GM12878 (cell line): ENCODE measurements at regions not wholly inside any gene's neighbourhood (a gene's known extent, or its start where the extent isn't known, plus 50 kb on each side); places are given as distances from the start of the nearest gene placed in this dataset.

ENCODE experiments used
- ATAC-seq: fragments of 200-7000 bp; cut with Tn5 transposase; 3 replicates; pipeline ENCODE4 v1.9.1; 2020; ENCODE audit warnings: mild to moderate bottlenecking, moderate library complexity
- BruUV-seq: library from RNA; stranded (reverse); fragments of 400-500 nt; replicated peaks from 2 replicates; lab custom pipeline; 2021; lab: Mats Ljungman, UMichigan
- CTCF ChIA-PET: fragments of 300-600 bp; sonication (Branson Sonifier 250); formaldehyde crosslinking; extraction: SDS; loops from one replicate; lab custom pipeline; 2021; ENCODE audit warnings: inconsistent platforms; lab: Yijun Ruan, JAX
- POLR2A ChIA-PET: fragments of 350-600 bp; formaldehyde crosslinking; extraction: SDS; loops from one replicate; lab custom pipeline; 2021; ENCODE audit warnings: inconsistent platforms; lab: Charles Lee
- RAD21 ChIA-PET: fragments of 300-600 bp; sonication (Branson Sonifier 250); formaldehyde crosslinking; loops from one replicate; lab custom pipeline; 2023; ENCODE audit warnings: antibody characterized with exemption; ENCODE audit not compliant: unreplicated experiment; lab: Charles Lee
- SMC1A ChIA-PET: fragments of 300-600 bp; sonication (Branson Sonifier 250); formaldehyde crosslinking; loops from one replicate; lab custom pipeline; 2023; ENCODE audit not compliant: unreplicated experiment, uncharacterized antibody; lab: Charles Lee
- DNase-seq: peaks from one replicate; pipeline ENCODE4 v3.0.0-alpha.2; 2011; ENCODE audit warnings: low read depth, low spot score
- FAIRE-seq: peaks from 3 replicates; lab custom pipeline; 2011; peaks lifted over from hg19 to GRCh38; lab: Jason Lieb, UNC
- H2AFZ ChIP-seq: 2 replicates; pipeline ENCODE4 v1.6.0; 2011; ENCODE audit warnings: low read depth, low read length, control low read depth; ENCODE audit not compliant: control insufficient read depth
- H3K27ac ChIP-seq: 2 replicates; pipeline ENCODE4 v1.5.1; 2011; ENCODE audit warnings: control low read depth; ENCODE audit not compliant: control insufficient read depth, insufficient read depth
- H3K27me3 ChIP-seq, 2 experiments: replicated peaks in 1 of 2; 2 replicates each; pipeline versions ENCODE4 v1.6.0 to v1.6.1; 2011; ENCODE audit warnings: low read length in 1 of 2; ENCODE audit not compliant: control insufficient read depth in 2 of 2, insufficient read depth in 2 of 2
- H3K36me3 ChIP-seq, 2 experiments: 2 replicates each; pipeline ENCODE4 v1.5.1; 2011; ENCODE audit warnings: low read length in 1 of 2; ENCODE audit not compliant: control insufficient read depth in 2 of 2, insufficient read depth in 2 of 2
- H3K4me1 ChIP-seq: 2 replicates; pipeline ENCODE4 v1.6.1; 2011; ENCODE audit warnings: mild to moderate bottlenecking, low read length, moderate library complexity, mixed read lengths; ENCODE audit not compliant: control insufficient read depth, insufficient read depth
- H3K4me2 ChIP-seq: 2 replicates; pipeline ENCODE4 v1.6.0; 2011; ENCODE audit warnings: control low read depth; ENCODE audit not compliant: control insufficient read depth, insufficient read depth
- H3K4me3 ChIP-seq: fragments of 200-600 bp; sonication (generic); 2 replicates; pipeline ENCODE4 v1.5.1; 2016
- H3K79me2 ChIP-seq: 2 replicates; pipeline ENCODE4 v1.6.0; 2011; ENCODE audit warnings: low read length; ENCODE audit not compliant: control insufficient read depth, insufficient read depth
- H3K9ac ChIP-seq: 2 replicates; pipeline ENCODE4 v1.8.0; 2011; ENCODE audit warnings: low read length, control low read depth, mixed read lengths; ENCODE audit not compliant: control insufficient read depth, insufficient read depth
- H3K9me3 ChIP-seq: replicated peaks from 3 replicates; pipeline ENCODE4 v1.5.1; 2011; ENCODE audit warnings: mild to moderate bottlenecking, low read length; ENCODE audit not compliant: control insufficient read depth, insufficient read depth
- H4K20me1 ChIP-seq: 2 replicates; pipeline ENCODE4 v1.6.0; 2011; ENCODE audit not compliant: control insufficient read depth, insufficient read depth
- BCLAF1 ChIP-seq: fragments of 450-650 bp; IDR thresholded peaks from 2 replicates; pipeline ENCODE4 v1.6.1; 2017; ENCODE audit warnings: antibody characterized with exemption, mild to moderate bottlenecking, moderate library complexity
- CHD2 ChIP-seq: IDR thresholded peaks from 2 replicates; pipeline ENCODE4 v1.6.1; 2011; ENCODE audit warnings: low read depth, low read length, improper control_type of control experiment, borderline replicate concordance
- ESRRA ChIP-seq: IDR thresholded peaks from 2 replicates; pipeline ENCODE4 v1.6.1; 2012; ENCODE audit warnings: mild to moderate bottlenecking, low read length, improper control_type of control experiment
- HDAC2 ChIP-seq: fragments of 200-600 bp; sonication (generic); IDR thresholded peaks from 2 replicates; pipeline ENCODE4 v1.6.1; 2017
- KDM1A ChIP-seq: fragments of 200-600 bp; sonication (generic); IDR thresholded peaks from 2 replicates; pipeline ENCODE4 v1.6.1; 2016; ENCODE audit warnings: borderline replicate concordance
- KLF5 ChIP-seq: fragments of 450-650 bp; IDR thresholded peaks from 2 replicates; pipeline ENCODE4 v1.6.1; 2014; ENCODE audit warnings: mild to moderate bottlenecking; ENCODE audit not compliant: partially characterized antibody
- SIN3A ChIP-seq: IDR thresholded peaks from 2 replicates; pipeline ENCODE4 v1.6.1; 2012; ENCODE audit warnings: low read depth, low read length, improper control_type of control experiment
- SIX5 ChIP-seq: IDR thresholded peaks from 2 replicates; pipeline ENCODE4 v1.6.1; 2011; ENCODE audit warnings: mild to moderate bottlenecking, low read depth, low read length, moderate library complexity; ENCODE audit not compliant: severe bottlenecking
- SMC3 ChIP-seq: IDR thresholded peaks from 2 replicates; pipeline ENCODE4 v1.6.1; 2011; ENCODE audit warnings: low read length, improper control_type of control experiment, borderline replicate concordance
- SREBF1 ChIP-seq: IDR thresholded peaks from 2 replicates; pipeline ENCODE4 v1.6.1; 2012; ENCODE audit warnings: mild to moderate bottlenecking, low read length
- TBL1XR1 ChIP-seq: IDR thresholded peaks from 2 replicates; pipeline ENCODE4 v1.6.1; 2012; ENCODE audit warnings: low read depth, low read length, improper control_type of control experiment
- WGBS: methylation state at CpG from one replicate; pipeline ENCODE4 v1.1.6; 2016; ENCODE audit warnings: low lambda C conversion rate; ENCODE audit not compliant: insufficient replicate concordance, insufficient coverage; ENCODE audit errors: missing lambda C conversion rate; 5-methylcytosine and 5-hydroxymethylcytosine counted together
- in situ Hi-C: fragments of 300-500 bp; cut with MboI; formaldehyde crosslinking; loops from 9 replicates; pipeline ENCODE4 v1.14.3; 2018; ENCODE audit warnings: mixed read lengths
- intact Hi-C: fragments of 100-400 bp; cut with micrococcal nuclease; formaldehyde crosslinking; loops from one replicate; pipeline ENCODE4 v1.14.2; 2022; ENCODE audit not compliant: unreplicated experiment
- TF ChIP-seq, protein P1 (sequence below): IDR thresholded peaks from 2 replicates; pipeline ENCODE4 v1.6.1; 2012; ENCODE audit warnings: mild to moderate bottlenecking, low read depth, low read length
- TF ChIP-seq, protein P2 (sequence below): fragments of 450-650 bp; IDR thresholded peaks from 2 replicates; pipeline ENCODE4 v1.6.1; 2014; ENCODE audit warnings: mild to moderate bottlenecking

DNA sequence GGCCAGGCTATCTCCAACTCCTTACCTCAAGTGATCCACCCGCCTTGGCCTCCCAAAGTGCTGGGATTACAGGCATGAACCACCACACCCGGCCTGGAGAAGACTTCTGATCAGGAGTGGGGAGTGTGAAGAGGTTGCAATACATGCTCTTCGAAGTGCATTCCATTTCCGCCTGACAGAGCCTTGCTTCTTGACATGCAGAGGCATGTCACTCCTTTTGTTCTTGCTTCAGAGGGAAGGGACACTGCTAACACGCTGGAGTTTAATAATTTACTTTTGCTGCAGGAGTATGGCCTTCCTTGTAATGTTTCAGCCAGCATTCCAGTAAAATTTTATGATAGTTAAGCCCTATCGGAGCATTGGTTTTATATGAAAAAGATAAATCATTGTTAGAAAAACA lies 74.9 kb downstream of the SLC25A47 start:
- BruUV-seq, result no TSS peak
- no peak overlapping the region for H3K4me3 ChIP-seq
- intact Hi-C loops, result no loop called here
- H2AFZ ChIP-seq, result no peak overlapping the region
- in situ Hi-C loops, result no loop called here
- no peak for FAIRE-seq
- no peaks in the 10 kb centered on the region; the same call in 2 of the 3 replicates for H3K9me3 ChIP-seq
- no peak overlapping the region for H3K9ac ChIP-seq
- no peak overlapping the region for H3K27ac ChIP-seq
- ChIA-PET CTCF (interaction anchor here (0.7 to 3.7 kb wide), 3 partner anchors 12 to 54 kb away, joined by 3 to 16 read pairs (median 3); no protein-coding TSS in a partner anchor), RAD21 (no interaction called here)
- DNase-seq, result no peak
- 69% methylated on average over 6 of the region's 6 CpGs for WGBS
- H3K27me3 ChIP-seq, result no peaks in the 10 kb centered on the region
- no peak for ATAC-seq
- TF ChIP-seq SIN3A (no peak), HDAC2 (no peak), ESRRA (no peak), SIX5 (no peak), KLF5 (no peak), TBL1XR1 (no peak), SMC3 (no peak), BCLAF1 (no peak), SREBF1 (no peak), KDM1A (no peak), CHD2 (no peak)
- TF ChIP-seq, protein P1, sequence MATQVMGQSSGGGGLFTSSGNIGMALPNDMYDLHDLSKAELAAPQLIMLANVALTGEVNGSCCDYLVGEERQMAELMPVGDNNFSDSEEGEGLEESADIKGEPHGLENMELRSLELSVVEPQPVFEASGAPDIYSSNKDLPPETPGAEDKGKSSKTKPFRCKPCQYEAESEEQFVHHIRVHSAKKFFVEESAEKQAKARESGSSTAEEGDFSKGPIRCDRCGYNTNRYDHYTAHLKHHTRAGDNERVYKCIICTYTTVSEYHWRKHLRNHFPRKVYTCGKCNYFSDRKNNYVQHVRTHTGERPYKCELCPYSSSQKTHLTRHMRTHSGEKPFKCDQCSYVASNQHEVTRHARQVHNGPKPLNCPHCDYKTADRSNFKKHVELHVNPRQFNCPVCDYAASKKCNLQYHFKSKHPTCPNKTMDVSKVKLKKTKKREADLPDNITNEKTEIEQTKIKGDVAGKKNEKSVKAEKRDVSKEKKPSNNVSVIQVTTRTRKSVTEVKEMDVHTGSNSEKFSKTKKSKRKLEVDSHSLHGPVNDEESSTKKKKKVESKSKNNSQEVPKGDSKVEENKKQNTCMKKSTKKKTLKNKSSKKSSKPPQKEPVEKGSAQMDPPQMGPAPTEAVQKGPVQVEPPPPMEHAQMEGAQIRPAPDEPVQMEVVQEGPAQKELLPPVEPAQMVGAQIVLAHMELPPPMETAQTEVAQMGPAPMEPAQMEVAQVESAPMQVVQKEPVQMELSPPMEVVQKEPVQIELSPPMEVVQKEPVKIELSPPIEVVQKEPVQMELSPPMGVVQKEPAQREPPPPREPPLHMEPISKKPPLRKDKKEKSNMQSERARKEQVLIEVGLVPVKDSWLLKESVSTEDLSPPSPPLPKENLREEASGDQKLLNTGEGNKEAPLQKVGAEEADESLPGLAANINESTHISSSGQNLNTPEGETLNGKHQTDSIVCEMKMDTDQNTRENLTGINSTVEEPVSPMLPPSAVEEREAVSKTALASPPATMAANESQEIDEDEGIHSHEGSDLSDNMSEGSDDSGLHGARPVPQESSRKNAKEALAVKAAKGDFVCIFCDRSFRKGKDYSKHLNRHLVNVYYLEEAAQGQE, result no peak
- TF ChIP-seq, protein P2, sequence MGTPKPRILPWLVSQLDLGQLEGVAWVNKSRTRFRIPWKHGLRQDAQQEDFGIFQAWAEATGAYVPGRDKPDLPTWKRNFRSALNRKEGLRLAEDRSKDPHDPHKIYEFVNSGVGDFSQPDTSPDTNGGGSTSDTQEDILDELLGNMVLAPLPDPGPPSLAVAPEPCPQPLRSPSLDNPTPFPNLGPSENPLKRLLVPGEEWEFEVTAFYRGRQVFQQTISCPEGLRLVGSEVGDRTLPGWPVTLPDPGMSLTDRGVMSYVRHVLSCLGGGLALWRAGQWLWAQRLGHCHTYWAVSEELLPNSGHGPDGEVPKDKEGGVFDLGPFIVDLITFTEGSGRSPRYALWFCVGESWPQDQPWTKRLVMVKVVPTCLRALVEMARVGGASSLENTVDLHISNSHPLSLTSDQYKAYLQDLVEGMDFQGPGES, result no peak
- TF ChIP-seq, all 136 proteins: peak for 0
- Histone ChIP-seq H3K4me2 (no peak overlapping the region), H3K36me3 (no peaks in the 10 kb centered on the region), H4K20me1 (no peaks in the 10 kb centered on the region), H3K4me1 (peaks cover 2% of the 10 kb centered on the region; the same call in 1 of the 2 replicates), H3K79me2 (no peaks in the 10 kb centered on the region)
- SMC1A ChIA-PET, result interaction anchor here (0.9 to 1.2 kb wide), 2 partner anchors 13 to 248 kb away, joined by 3 to 6 read pairs; no protein-coding TSS in a partner anchor
- POLR2A ChIA-PET, result no interaction called here
